Upper lobe of left lung (tissue), 6 donors: ENCODE measurements at regions not wholly inside any gene's neighbourhood (a gene's known extent, or its start where the extent isn't known, plus 50 kb on each side); places are given as distances from the start of the nearest gene placed in this dataset.
A peak's percentile ranks its signal among the peaks of the same experiment; 100 is the strongest.

Experiments
- ATAC-seq, 2 donors: fragments of 200-7000 bp; cut with Tn5 transposase; one replicate each; pipeline ENCODE4 v1.9.1; 2022; ENCODE audit warnings: mild to moderate bottlenecking in 2 of 2, moderate library complexity in 2 of 2; ENCODE audit not compliant: low FRiP score in 2 of 2
- DNase-seq, 2 donors: peaks; one replicate each; pipeline ENCODE4 v3.0.0-alpha.2; 2019 to 2020
- H3K27ac ChIP-seq, 4 donors: fragments of 200-600 bp; sonication (generic); one replicate each; pipeline ENCODE4 v1.5.1; 2016 to 2019
- H3K27me3 ChIP-seq, 4 donors: fragments of 200-600 bp; sonication (generic); one replicate each; pipeline ENCODE4 v1.5.1; 2017 to 2019
- H3K36me3 ChIP-seq, 4 donors: fragments of 200-600 bp; sonication (generic); one replicate each; pipeline ENCODE4 v1.5.1; 2016 to 2019
- H3K4me1 ChIP-seq, 4 donors: fragments of 200-600 bp; sonication (generic); one replicate each; pipeline ENCODE4 v1.5.1; 2018 to 2019
- H3K4me3 ChIP-seq, 4 donors: fragments of 200-600 bp; sonication (generic); one replicate each; pipeline ENCODE4 v1.5.1; 2017 to 2019; ENCODE audit warnings: mild to moderate bottlenecking in 2 of 4, moderate library complexity in 1 of 4
- H3K9me3 ChIP-seq, 4 donors: fragments of 200-600 bp; sonication (generic); one replicate each; pipeline ENCODE4 v1.5.1; 2018 to 2019
- CTCF ChIP-seq, 6 experiments: fragments of 450-650 bp in 4 of 6; fragments of 200-600 bp in 2 of 6; sonication (generic) in 2 of 6; IDR thresholded peaks; one replicate each; pipeline ENCODE4 v1.5.1; 2016 to 2019; ENCODE audit warnings: antibody characterized with exemption in 6 of 6
- EP300 ChIP-seq, 4 donors: sonication (generic); formaldehyde crosslinking; IDR thresholded peaks; one replicate each; pipeline ENCODE4 v1.5.1; 2017; ENCODE audit warnings: antibody characterized with exemption in 4 of 4, control low read depth in 2 of 4
- POLR2A ChIP-seq, 4 donors: fragments of 450-650 bp; IDR thresholded peaks; one replicate each; pipeline ENCODE4 v1.5.1; 2016 to 2017; ENCODE audit warnings: antibody characterized with exemption in 4 of 4, mild to moderate bottlenecking in 2 of 4
- POLR2AphosphoS5 ChIP-seq, 2 donors: sonication (generic); formaldehyde crosslinking; IDR thresholded peaks; one replicate each; pipeline ENCODE4 v1.5.1; 2017; ENCODE audit warnings: antibody characterized with exemption in 2 of 2
- whole genome bisulfite sequencing, 2 donors: methylation state at CpG; one replicate each; pipeline ENCODE4 v1.1.5; 2017 to 2018; 5-methylcytosine and 5-hydroxymethylcytosine counted together
- donor health status: DM: no; HTN: no; CAD: no; lungs with moderate emphysema.
- donor health status: DM: no; HTN: yes; CAD: no; lungs with severe emphysema.

- no peaks in the 10 kb centered on the region for H3K27me3 ChIP-seq
- 80 to 81% methylated on average over 9 of the region's 9 CpGs for WGBS, 2 donors
- DNase-seq = no peak
- no peaks in the 10 kb centered on the region for H3K36me3 ChIP-seq
- no peak for ATAC-seq
- H3K27ac ChIP-seq = no peak overlapping the region
- no peaks in the 10 kb centered on the region for H3K9me3 ChIP-seq
- no peaks in the 10 kb centered on the region for H3K4me1 ChIP-seq
- H3K4me3 ChIP-seq = no peak overlapping the region
- TF ChIP-seq POLR2A (IDR thresholded peaks at IDR 0.05) (no peak), POLR2AphosphoS5 (IDR thresholded peaks at IDR 0.05) (no peak), CTCF (IDR thresholded peaks at IDR 0.05) (no peak), EP300 (IDR thresholded peaks at IDR 0.05) (no peak)
Observed at GRCh38 chr12:128075332-128075731, 191.6 kb upstream of the TMEM132C start.

GRCh38 chr12:128076188-128076587, 190.8 kb upstream of the TMEM132C start:
- Histone ChIP-seq H3K36me3 (no peaks in the 10 kb centered on the region), H3K9me3 (no peaks in the 10 kb centered on the region), H3K27ac (no peak overlapping the region), H3K4me3 (no peak overlapping the region), H3K27me3 (no peaks in the 10 kb centered on the region), H3K4me1 (no peaks in the 10 kb centered on the region)
- WGBS, 2 donors = 80 to 83% methylated on average over 4 of the region's 4 CpGs
- TF ChIP-seq CTCF (IDR thresholded peaks at IDR 0.05) (no peak), EP300 (IDR thresholded peaks at IDR 0.05) (no peak), POLR2AphosphoS5 (IDR thresholded peaks at IDR 0.05) (no peak), POLR2A (IDR thresholded peaks at IDR 0.05) (no peak)
- DNase-seq (no peak), ATAC-seq (peak in 1 of 2 donors; percentile 77)

- DNase-seq (no peak), ATAC-seq (no peak)
- Histone ChIP-seq H3K4me3 (no peak overlapping the region), H3K36me3 (no peaks in the 10 kb centered on the region), H3K27ac (no peak overlapping the region), H3K9me3 (no peaks in the 10 kb centered on the region), H3K27me3 (no peaks in the 10 kb centered on the region), H3K4me1 (no peaks in the 10 kb centered on the region)
- 82 to 87% methylated on average over 11 of the region's 11 CpGs for WGBS, 2 donors
- TF ChIP-seq POLR2A (IDR thresholded peaks at IDR 0.05) (no peak), EP300 (IDR thresholded peaks at IDR 0.05) (no peak), CTCF (IDR thresholded peaks at IDR 0.05) (no peak), POLR2AphosphoS5 (IDR thresholded peaks at IDR 0.05) (no peak)
Observed at GRCh38 chr12:128077211-128077916, 189.6 kb upstream of the TMEM132C start.

GRCh38 chr12:128077917-128078298, 189.1 kb upstream of the TMEM132C start:
- TF ChIP-seq POLR2AphosphoS5 (IDR thresholded peaks at IDR 0.05) (no peak), POLR2A (IDR thresholded peaks at IDR 0.05) (no peak), CTCF (IDR thresholded peaks at IDR 0.05) (no peak), EP300 (IDR thresholded peaks at IDR 0.05) (no peak)
- H3K4me1 ChIP-seq = no peaks in the 10 kb centered on the region
- ATAC-seq (no peak), DNase-seq (no peak)
- no peak overlapping the region for H3K4me3 ChIP-seq
- no peaks in the 10 kb centered on the region for H3K9me3 ChIP-seq
- H3K36me3 ChIP-seq = no peaks in the 10 kb centered on the region
- no peak overlapping the region for H3K27ac ChIP-seq
- 80 to 91% methylated on average over 8 of the region's 8 CpGs for WGBS, 2 donors
- H3K27me3 ChIP-seq = no peaks in the 10 kb centered on the region
